Fibroblast of villous mesenchyme (primary cell): ENCODE measurements at regions not wholly inside any gene's neighbourhood (a gene's known extent, or its start where the extent isn't known, plus 50 kb on each side); places are given as distances from the start of the nearest gene placed in this dataset.

Source experiments
- DNase-seq: peaks from one replicate; pipeline ENCODE4 v3.0.0-alpha.2; 2010; ENCODE audit warnings: low read depth
- H3K4me3 ChIP-seq: 2 replicates; pipeline ENCODE4 v1.5.1; 2011; ENCODE audit warnings: low read depth, mild to moderate bottlenecking, low read length
- TF ChIP-seq, protein P1 (sequence below): IDR thresholded peaks from 2 replicates; pipeline ENCODE4 v1.5.1; 2012; ENCODE audit warnings: low read depth, mild to moderate bottlenecking, low read length; ENCODE audit not compliant: insufficient read depth

DNA sequence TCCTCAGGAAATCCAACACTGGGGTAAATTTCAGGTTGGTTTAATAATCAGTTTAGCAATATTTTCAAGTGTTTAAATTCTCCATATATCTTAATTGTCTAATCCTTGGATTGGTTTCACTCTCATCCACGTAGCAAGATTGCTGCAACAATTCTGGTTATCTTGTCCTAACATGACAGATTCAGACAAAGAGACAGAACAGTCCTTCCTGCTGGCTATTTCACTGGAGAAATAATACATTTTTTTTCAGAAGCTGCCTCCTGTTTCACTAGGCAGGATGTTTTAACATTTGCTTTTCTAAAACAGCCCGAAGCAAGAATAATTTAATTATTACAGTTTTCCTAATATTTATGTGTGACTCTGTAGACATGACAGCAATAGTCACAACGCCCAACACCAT is 2011.2 kb downstream of the NCAM2 start:
- TF ChIP-seq, protein P1, sequence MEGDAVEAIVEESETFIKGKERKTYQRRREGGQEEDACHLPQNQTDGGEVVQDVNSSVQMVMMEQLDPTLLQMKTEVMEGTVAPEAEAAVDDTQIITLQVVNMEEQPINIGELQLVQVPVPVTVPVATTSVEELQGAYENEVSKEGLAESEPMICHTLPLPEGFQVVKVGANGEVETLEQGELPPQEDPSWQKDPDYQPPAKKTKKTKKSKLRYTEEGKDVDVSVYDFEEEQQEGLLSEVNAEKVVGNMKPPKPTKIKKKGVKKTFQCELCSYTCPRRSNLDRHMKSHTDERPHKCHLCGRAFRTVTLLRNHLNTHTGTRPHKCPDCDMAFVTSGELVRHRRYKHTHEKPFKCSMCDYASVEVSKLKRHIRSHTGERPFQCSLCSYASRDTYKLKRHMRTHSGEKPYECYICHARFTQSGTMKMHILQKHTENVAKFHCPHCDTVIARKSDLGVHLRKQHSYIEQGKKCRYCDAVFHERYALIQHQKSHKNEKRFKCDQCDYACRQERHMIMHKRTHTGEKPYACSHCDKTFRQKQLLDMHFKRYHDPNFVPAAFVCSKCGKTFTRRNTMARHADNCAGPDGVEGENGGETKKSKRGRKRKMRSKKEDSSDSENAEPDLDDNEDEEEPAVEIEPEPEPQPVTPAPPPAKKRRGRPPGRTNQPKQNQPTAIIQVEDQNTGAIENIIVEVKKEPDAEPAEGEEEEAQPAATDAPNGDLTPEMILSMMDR = no peak
- H3K4me3 ChIP-seq = no peak overlapping the region
- no peak for DNase-seq

DNA sequence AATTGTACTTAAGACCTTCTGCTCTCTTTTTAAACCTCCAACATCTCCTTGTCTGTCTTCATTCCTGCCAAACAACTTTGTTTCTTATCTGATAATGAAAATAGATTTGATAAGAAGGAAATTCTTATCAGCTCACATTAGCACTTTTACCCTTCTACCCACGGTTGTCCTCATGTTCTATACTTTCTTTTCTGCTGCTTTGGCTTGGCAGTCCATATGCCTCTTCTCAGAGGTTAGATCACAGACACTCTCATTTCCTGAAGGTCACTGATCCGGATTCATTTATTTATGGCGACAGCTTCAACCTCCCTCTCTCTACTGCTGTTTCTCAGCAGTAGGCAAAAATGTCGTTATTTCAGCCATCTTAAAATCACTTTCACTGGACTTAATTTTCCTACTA is 2015.8 kb downstream of the NCAM2 start:
- H3K4me3 ChIP-seq = no peak overlapping the region
- TF ChIP-seq, protein P1 = no peak
- no peak for DNase-seq

DNA sequence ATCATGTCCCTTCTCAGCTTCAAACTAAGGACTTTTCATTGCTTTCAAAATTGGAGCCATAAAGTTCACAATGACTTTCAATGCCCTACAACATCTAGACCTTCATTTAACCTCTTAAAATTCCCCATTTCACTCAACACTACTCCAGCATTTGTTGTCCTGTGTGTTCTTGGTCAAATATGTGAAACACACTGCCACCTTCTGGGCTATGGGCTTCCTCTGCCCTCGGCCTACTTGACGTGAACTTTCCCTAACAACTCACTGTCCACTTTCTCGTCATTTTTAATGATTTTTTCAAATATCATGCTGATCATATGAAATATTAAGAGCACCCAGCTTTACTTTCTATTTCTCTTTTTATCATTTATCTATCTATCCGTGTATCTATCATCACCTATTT is 2018.4 kb downstream of the NCAM2 start:
- no peak overlapping the region for H3K4me3 ChIP-seq
- TF ChIP-seq, protein P1 = no peak
- no peak for DNase-seq

DNA sequence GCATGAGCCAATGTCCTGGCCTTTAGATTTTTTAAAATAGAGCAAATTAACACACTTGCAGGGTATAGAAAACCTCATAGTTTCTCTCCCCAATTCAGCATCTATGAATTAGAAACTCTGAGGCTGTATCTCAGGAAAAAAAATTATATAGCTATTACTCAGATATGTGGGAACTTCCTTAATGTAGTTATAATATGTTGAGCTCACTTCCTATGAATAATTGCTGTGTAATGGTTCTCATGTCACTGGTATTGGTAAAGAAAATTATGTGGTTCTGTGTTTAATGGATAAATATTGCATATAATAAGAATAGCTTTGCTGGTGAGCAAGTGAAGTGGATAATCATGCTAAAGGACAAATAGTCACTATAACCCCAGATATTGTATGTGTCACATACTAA is 2019.8 kb downstream of the NCAM2 start:
- TF ChIP-seq, protein P1 = no peak
- H3K4me3 ChIP-seq = no peak overlapping the region
- no peak for DNase-seq

DNA sequence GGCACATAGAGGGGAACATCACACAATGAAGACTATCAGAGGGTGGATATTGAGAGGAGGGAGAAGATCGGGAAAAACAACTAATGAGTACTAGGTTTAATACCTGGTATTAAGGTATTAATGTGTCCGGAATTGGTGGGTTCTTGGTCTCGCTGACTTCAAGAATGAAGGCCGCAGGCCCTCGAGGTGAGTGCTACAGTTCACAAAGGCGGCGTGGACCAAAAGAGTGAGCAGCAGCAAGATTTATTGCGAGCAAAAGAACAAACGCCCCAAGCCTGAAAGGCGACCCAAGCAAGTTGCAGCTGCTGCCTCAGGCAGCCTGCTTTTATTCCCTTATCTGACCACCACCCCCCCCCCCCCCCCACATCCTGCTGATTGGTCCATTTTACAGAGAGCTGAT is 2022.8 kb downstream of the NCAM2 start:
- H3K4me3 ChIP-seq = no peak overlapping the region
- DNase-seq = no peak
- TF ChIP-seq, protein P1 = no peak

DNA sequence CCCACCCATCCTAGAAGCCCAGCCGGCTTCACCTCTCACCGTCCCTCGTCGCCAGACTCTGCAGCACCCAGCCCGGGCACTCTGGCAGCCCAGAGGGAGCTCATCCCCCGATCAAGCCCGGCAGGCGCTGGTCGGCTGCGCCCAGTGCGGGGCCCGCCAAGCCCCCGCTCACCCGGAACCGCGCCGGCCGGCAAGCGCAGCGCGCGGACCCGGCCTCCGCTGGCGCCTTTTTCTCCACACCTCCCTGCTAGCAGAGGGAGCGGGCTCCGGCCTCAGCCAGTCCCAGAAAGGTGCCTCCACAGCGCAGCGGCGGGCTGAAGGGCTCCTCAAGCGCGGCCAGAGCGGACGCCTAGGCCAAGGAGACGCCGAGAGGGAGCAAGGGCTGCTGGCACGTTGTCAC is 2023.3 kb downstream of the NCAM2 start:
- DNase-seq = no peak
- no peak overlapping the region for H3K4me3 ChIP-seq
- TF ChIP-seq, protein P1 = no peak

DNA sequence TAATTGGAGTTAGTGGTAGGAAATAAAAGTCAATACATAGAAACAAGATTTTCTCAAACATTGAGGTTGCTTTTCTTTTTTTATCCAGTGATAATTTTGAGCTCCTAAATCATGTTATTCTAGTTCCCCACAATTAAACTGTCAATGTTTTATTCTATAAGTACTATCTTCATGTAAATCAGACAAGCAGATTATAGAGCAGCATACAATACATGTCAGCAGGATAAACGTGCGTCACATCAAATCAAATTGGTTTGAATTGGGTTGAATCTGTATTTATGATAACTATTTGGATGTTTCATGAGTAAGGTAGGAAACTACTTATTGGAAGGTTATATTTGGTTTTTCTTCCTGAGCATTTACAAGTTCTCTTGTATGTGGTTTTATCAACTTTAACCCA is 2028.7 kb downstream of the NCAM2 start:
- no peak for DNase-seq
- H3K4me3 ChIP-seq = no peak overlapping the region
- TF ChIP-seq, protein P1 = no peak
